ENCODE measurements at regions not wholly inside any gene's neighbourhood (a gene's known extent, or its start where the extent isn't known, plus 50 kb on each side); places are given as distances from the start of the nearest gene placed in this dataset.
"Not testable (repeated sequence)": the region's sequence is repeated elsewhere in the genome, so short reads cannot be mapped to it uniquely, and the experiment has no call there.

DNA sequence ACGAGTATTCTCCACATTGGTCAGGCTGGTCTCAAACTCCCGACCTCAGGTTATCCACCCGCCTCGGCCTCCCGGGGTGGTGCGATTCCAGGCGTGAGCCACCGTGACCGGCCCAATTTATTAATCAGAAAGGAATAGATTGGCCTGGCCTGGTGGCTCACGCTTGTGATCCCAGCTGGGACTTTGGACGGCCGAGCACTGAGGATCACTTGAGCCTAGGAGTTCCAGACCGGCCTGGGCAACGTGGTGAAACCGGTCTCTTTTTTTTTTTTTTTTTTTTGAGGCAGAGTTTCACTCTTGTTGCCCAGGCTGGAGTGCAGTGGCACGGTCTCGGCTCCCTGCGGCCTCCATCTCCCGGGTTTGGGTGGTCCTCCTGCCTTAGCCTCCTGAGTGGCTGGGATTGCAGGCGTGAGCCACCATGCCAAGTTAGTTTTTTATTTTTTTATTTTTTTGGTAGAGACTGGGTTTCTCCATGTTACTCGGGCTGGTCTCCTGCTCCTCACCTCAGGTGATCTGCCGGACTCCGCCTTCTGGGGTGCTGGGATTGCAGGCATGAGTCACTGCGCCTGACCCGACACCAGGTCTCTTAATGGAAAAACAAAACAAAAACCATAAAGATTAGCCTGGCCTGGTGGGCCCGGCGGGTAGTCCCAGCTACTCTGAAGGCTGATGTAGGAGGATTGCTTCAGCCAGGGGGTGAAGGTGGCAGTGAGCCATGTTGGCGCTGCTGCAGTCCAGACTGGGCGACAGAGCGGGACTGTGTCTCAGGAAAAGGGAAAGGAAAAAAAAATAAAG lies 141.0 kb downstream of the GOLGA6L22 start:
- H3K4me3 ChIP-seq; H3K27me3 ChIP-seq; H3K36me3 ChIP-seq; DNase-seq; H3K9me3 ChIP-seq; intact Hi-C loops (cut with DNase I); H3K4me1 ChIP-seq; H3K27ac ChIP-seq: not testable (repeated sequence)
- 93 to 94% methylated on average over 30 of the region's 30 CpGs for WGBS, 2 donors

DNA sequence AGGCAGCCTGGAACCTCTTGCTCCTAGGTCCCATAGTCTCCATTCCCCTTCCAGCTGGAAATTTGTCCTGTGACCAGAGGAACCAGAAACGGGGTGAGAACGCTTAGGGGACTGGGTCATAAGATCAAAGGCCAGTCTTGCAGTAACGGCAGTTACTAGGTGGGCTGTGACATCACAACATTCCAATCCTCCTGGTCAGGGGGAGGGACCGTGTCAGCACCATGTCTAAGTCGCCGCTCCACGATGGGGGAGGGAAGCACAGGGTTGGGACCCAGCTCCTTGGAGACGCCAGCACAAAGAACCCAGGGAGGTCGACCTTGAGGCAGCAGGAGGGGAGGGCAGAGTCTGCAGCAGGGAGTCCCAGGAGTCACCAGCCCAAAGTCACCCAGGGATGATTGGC lies 158.3 kb downstream of the GOLGA6L22 start:
- WGBS, 2 donors: 62 to 71% methylated on average over 9 of the region's 9 CpGs
- H3K27ac ChIP-seq; H3K9me3 ChIP-seq; H3K36me3 ChIP-seq; H3K4me1 ChIP-seq; H3K27me3 ChIP-seq; H3K4me3 ChIP-seq; intact Hi-C loops (cut with DNase I); DNase-seq: not testable (repeated sequence)

DNA sequence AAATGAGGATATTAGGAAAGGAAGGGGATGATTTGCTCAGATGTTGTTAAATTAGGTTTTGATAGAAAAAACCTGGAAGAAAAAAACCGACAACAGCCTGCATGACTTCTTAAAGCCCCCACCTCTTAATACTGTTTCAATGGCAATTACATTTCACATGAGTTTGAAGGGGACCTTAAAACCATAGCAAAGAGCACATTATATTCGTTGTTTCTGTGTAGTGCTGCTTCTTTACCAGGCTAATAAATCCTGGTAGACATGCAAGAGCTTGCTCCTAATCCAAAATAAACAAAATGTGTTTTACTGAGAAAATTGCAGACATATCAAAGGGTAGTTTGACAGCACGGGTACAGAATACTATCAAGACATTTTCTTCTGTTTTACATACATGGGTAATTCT lies 154.7 kb upstream of the NIPA1 start:
- intact Hi-C loops (cut with DNase I); H3K36me3 ChIP-seq; H3K9me3 ChIP-seq; H3K4me3 ChIP-seq; DNase-seq; H3K27me3 ChIP-seq; H3K4me1 ChIP-seq; H3K27ac ChIP-seq: not testable (repeated sequence)
- WGBS, 2 donors: 10 to 39% methylated on average over 3 of the region's 3 CpGs

DNA sequence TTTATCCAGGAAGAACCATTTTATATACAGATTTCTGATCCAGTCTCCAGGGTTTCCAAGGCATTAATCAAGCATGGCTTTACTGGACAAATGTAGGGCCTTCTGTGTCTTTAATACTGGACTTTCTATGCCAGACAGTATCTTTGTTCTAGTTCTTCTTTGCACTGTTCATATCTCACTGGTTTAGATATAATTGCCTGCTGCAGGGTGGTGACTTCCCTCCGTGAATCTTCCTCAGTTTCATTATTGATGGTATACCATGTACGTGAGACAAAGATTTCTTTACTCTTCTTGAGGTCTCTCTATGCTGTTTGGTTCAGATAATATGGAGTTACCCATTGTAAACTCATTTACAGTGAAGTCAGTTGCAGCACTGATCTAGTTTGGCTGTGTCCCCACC lies 146.5 kb upstream of the NIPA1 start:
- H3K36me3 ChIP-seq; H3K27me3 ChIP-seq; H3K27ac ChIP-seq; H3K4me3 ChIP-seq; intact Hi-C loops (cut with DNase I); DNase-seq; H3K4me1 ChIP-seq; H3K9me3 ChIP-seq: not testable (repeated sequence)
- 78 to 86% methylated on average over 2 of the region's 2 CpGs for WGBS, 2 donors

DNA sequence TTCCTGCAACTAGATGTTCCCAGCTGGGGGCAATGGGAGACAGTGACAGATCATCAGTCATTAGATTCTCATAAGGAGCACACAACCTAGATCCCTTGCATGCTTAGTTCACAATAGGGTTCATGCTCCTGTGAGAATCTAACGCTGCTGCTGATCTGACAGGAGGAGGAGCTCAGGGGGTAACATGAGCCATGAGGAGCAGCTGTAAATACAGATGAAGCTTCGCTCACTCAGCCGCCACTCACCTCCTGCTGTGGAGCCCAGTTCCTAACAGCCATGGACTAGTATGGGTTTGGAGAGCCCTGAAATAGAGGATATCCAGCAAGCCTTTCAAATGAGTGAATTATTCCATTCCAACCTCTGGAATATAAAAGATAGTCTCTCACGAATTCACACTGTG lies 137.0 kb upstream of the NIPA1 start:
- 72 to 81% methylated on average over 4 of the region's 4 CpGs for WGBS, 2 donors
- H3K4me1 ChIP-seq; H3K27ac ChIP-seq; H3K9me3 ChIP-seq; H3K4me3 ChIP-seq; H3K36me3 ChIP-seq; DNase-seq; H3K27me3 ChIP-seq; intact Hi-C loops (cut with DNase I): not testable (repeated sequence)

DNA sequence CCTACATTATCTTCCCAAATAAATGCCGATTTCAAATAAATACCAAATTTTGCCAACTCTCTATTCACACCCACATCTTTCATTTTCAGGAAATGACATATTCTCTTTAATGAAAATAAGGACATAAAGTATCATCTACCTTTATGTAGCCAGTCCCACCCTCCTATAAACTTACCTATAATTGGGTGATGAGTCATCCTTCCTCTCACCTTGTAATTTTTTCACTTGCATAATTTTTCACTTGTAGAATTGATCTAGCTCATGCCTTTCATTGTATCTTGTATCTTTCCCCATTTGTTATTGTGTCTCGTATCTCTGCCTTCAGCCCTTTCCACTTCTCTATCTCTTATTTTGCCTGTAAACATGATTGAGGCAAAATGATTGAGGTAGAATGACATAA lies 135.3 kb upstream of the NIPA1 start:
- H3K27ac ChIP-seq; intact Hi-C loops (cut with DNase I); H3K4me3 ChIP-seq; H3K4me1 ChIP-seq; DNase-seq; H3K9me3 ChIP-seq; H3K27me3 ChIP-seq; H3K36me3 ChIP-seq: not testable (repeated sequence)
- 89 to 93% methylated on average over 2 of the region's 2 CpGs for WGBS, 2 donors

DNA sequence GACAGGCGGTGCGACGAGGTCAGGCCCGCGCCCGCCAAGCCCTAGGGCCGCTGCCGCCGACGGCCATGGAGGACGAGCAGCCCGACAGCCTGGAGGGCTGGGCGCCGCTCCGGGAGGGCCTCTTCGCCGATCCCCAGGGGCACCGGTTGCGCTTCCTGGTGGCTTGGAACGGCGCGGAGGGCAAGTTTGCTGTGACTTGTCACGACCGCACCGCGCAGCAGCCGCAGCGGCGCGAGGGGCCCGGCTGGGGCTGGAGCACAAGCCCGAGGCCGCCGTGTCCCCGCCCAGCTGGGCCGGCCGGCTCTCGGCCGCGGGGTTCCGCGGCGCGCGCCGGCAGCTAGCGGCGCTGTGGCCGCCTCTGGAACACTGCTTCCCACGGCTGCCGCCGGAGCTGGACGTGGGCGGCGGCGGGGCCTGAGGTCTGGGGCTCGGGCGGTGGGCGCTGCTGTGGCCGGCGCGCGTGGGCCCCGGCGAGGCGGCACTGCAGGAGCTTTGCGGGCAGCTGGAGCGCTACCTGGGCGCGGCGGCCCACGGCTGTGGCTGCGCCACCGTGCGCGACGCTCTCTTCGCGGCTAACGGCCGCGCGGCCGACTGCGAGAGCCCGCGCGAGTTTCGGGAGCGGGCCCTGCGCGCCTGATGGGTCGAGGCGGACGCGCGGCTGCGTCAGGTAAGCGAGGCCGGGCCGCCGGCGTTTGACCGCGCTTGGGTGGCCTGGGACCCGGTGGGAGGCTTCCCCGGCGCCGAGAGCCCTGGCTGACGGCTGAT lies 122.0 kb upstream of the NIPA1 start:
- peak; percentile 68 for DNase-seq
- peak overlapping the region; percentile 38 to 71 (median 60) for H3K4me3 ChIP-seq
- not testable (repeated sequence) for H3K36me3 ChIP-seq, H3K27me3 ChIP-seq, H3K9me3 ChIP-seq, H3K4me1 ChIP-seq
- intact Hi-C loops (cut with DNase I): loop anchor here (5.0 kb wide), 1 partner anchor 173 kb away; the partner anchor contains the start of gene NIPA2
- 0 to 1% methylated on average over 103 to 104 of the region's 110 CpGs for WGBS, 2 donors
- H3K27ac ChIP-seq: peak overlapping the region; percentile 88 to 96 (median 90)

DNA sequence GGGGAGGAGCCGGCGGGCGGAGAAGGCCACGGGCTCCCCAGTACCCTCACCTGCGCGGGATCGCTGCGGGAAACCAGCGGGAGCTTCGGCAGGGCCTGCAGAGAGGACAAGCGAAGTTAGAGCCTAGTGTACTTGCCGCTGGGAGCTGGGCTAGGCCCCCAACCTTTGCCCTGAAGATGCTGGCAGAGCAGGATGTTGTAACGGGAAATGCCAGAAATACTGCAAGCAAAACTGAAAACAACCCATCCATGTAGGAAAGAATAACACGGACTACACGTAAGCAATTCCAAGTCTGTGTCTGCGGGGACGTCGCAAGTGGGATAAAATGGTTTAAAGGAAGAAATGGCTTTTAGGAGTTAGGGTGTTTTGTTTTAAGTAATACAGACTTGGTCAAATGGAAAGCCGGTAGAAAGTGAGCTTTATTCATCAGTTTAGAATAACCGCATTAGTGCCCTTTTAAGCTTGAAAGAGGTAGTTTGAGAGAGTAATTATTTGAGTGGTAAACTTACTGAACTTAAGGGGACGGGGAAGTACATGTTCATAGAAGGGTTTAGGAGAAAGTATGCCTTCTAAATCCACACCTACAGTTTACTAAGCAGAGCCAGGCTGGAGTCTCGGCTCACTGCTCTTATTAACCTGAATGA lies 121.3 kb upstream of the NIPA1 start:
- Histone ChIP-seq H3K27ac (peak overlapping the region; percentile 88 to 96 (median 90)), H3K4me3 (peak overlapping the region; percentile 38 to 71 (median 60))
- DNase-seq; H3K4me1 ChIP-seq; H3K36me3 ChIP-seq; H3K27me3 ChIP-seq; intact Hi-C loops (cut with DNase I); H3K9me3 ChIP-seq: not testable (repeated sequence)
- peak in 3 of 4 donors; percentile 16 to 42 (median 42) for TF ChIP-seq POLR2AphosphoS5 (IDR thresholded peaks at IDR 0.05)
- 4 to 13% methylated on average over 16 to 22 of the region's 22 CpGs for WGBS, 2 donors

DNA sequence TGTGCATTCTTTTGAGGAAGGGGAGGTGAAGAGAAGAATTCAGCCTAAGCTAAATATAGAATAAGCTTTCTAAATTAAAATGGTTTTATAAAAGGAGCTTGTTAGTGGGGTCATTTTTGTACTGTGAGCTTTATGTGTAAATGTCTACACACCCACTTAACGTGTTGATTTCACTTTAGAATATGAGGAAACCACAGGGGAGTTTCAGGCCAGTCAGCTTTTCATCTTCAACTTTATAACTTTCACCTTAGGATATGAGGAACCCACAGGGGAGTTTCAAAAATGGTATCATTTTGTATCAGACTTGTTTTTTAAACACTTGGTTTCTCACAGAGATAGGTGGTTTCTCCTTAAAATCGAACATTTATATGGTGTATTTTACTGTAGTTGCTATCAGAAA lies 120.7 kb upstream of the NIPA1 start:
- H3K36me3 ChIP-seq; intact Hi-C loops (cut with DNase I); H3K9me3 ChIP-seq; DNase-seq; H3K27me3 ChIP-seq; H3K4me1 ChIP-seq: not testable (repeated sequence)
- H3K4me3 ChIP-seq: peak overlapping the region in 3 of 4 donors; percentile 57 to 71 (median 63)
- WGBS, 2 donors: 2 to 18% methylated on average over 1 of the region's 2 CpGs
- H3K27ac ChIP-seq: peak overlapping the region; percentile 88 to 96 (median 90)

DNA sequence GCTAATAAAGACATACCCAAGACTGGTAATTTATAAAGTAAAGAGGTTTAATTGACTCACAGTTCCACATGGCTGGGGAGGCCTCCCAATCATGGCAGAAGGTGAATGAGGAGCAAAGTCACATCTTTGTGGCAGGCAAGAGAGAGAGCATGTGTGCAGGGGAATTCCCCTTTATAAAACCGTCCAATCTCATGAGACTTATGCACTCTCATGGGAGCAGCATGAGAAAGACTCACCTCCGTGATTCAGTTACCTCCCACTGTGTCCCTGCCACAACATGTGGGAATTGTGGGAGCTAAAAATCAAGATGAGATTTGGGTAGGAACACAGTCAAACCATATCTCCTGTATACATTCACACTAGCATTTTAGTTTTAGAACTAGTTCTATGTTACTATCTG lies 101.7 kb upstream of the NIPA1 start:
- H3K4me3 ChIP-seq; H3K27ac ChIP-seq; H3K9me3 ChIP-seq; H3K27me3 ChIP-seq; H3K4me1 ChIP-seq; H3K36me3 ChIP-seq; intact Hi-C loops (cut with DNase I); DNase-seq: not testable (repeated sequence)
- 30 to 74% methylated on average over 2 of the region's 2 CpGs for WGBS, 2 donors

DNA sequence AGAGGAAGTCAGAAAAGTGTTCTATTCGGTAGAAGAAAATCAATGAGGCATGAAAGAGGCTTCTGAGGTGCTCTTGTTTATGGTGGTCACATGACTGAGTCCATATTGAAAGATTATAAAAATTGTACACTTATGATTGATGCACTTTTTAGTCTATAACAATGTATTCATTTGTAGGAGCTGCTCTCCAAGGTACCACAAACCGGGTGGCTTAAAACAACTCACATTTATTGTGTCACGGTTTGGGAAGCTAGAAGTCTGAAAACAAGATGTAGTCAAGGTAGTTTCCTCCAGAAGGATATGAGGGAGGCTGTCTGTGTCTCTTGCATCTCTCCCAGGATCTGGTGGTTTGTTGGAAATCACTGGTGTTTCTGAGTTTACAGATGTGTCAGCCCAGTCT lies 86.6 kb upstream of the NIPA1 start:
- H3K36me3 ChIP-seq; H3K4me1 ChIP-seq; H3K4me3 ChIP-seq; intact Hi-C loops (cut with DNase I); DNase-seq; H3K27me3 ChIP-seq; H3K27ac ChIP-seq; H3K9me3 ChIP-seq: not testable (repeated sequence)
- WGBS, 2 donors: 50 to 66% methylated on average over 3 of the region's 3 CpGs

DNA sequence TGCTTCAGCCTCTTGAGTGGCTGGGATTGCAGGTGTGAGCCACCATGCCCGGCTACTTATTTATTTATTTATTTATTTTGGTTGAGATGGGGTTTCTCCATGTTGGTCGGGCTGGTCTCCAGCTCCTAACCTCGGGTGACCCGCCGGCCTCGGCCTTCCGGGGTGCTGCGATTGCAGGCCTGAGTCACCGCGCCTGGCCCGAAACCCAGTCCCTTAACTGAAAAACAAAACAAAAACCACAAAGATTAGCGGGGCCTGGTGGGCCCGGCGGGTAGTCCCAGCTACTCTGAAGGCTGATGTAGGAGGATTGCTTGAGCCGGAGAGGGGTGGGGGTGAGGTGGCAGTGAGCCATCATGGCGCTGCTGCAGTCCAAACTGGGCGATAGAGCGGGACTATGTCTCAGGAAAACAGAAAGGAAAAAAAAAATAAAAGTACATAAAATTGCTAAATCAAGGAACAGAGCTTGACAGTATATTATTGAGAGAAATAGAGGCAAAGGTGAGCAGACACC lies 75.6 kb upstream of the NIPA1 start:
- WGBS, 2 donors: 96 to 97% methylated on average over 18 of the region's 18 CpGs
- H3K27me3 ChIP-seq; intact Hi-C loops (cut with DNase I); H3K4me3 ChIP-seq; H3K27ac ChIP-seq; H3K4me1 ChIP-seq; DNase-seq; H3K9me3 ChIP-seq; H3K36me3 ChIP-seq: not testable (repeated sequence)

All from sigmoid colon (tissue), 6 donors.